ENCODE measurements at regions not wholly inside any gene's neighbourhood (a gene's known extent, or its start where the extent isn't known, plus 50 kb on each side); places are given as distances from the start of the nearest gene placed in this dataset.

DNA sequence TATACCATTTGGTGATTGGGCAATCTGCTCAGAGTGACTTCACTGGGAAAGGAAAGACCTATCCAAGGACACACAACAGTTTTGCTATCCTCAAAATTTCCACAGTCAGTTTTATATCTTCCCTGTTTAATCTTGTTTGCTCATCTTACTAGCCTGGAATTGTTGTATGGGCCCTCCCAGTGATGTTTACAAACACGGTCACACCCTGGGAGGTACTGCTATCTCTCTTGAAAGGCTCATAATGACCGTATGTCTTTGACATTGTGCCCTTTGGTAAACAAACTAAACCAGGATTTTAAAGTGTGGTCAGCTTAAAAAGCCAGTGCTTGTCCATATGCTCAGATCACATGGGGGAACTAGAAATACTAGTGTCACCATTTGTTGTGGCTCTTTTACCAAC lies 277.0 kb downstream of the CDH2 start:
- H3K27me3 ChIP-seq = no peaks in the 10 kb centered on the region
- no peaks in the 10 kb centered on the region for H3K36me3 ChIP-seq
- H3K4me3 ChIP-seq = no peak overlapping the region
- no peak overlapping the region for H3K27ac ChIP-seq
- DNase-seq = no peak
- TF ChIP-seq, protein P1, sequence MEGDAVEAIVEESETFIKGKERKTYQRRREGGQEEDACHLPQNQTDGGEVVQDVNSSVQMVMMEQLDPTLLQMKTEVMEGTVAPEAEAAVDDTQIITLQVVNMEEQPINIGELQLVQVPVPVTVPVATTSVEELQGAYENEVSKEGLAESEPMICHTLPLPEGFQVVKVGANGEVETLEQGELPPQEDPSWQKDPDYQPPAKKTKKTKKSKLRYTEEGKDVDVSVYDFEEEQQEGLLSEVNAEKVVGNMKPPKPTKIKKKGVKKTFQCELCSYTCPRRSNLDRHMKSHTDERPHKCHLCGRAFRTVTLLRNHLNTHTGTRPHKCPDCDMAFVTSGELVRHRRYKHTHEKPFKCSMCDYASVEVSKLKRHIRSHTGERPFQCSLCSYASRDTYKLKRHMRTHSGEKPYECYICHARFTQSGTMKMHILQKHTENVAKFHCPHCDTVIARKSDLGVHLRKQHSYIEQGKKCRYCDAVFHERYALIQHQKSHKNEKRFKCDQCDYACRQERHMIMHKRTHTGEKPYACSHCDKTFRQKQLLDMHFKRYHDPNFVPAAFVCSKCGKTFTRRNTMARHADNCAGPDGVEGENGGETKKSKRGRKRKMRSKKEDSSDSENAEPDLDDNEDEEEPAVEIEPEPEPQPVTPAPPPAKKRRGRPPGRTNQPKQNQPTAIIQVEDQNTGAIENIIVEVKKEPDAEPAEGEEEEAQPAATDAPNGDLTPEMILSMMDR (IDR thresholded peaks at IDR 0.05) = no peak
- H3K9me3 ChIP-seq = no peaks in the 10 kb centered on the region
- H3K9ac ChIP-seq (ENCODE audit: low read depth in 2 of 2, low read length in 2 of 2) = no peak overlapping the region
- intact Hi-C loops (cut with DNase I) = no loop called here
- H3K4me1 ChIP-seq = no peaks in the 10 kb centered on the region

DNA sequence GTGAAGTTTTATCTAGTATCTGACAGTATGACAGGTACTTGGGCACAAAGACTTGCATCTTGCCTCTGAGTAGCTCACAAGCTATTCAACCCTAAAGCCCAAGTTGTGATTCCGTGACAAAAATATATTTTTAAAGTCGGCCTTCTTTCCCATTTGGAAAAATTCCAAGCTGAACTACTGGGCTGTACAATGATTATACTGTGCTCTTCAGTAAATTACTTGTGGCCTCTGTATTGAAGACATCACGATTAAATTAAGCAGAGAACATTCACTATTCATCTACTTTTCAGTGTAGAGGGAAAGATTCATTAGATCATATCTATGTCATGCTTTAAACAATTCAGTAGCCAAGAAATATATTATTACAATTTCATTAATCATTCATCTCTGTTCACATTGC lies 282.2 kb downstream of the CDH2 start:
- H3K4me1 ChIP-seq = no peaks in the 10 kb centered on the region
- no peaks in the 10 kb centered on the region for H3K36me3 ChIP-seq
- H3K27ac ChIP-seq = no peak overlapping the region
- no peak overlapping the region for H3K4me3 ChIP-seq
- no peaks in the 10 kb centered on the region for H3K9me3 ChIP-seq
- TF ChIP-seq, protein P1 (IDR thresholded peaks at IDR 0.05) = no peak
- no peak overlapping the region for H3K9ac ChIP-seq (ENCODE audit: low read depth in 2 of 2, low read length in 2 of 2)
- intact Hi-C loops (cut with DNase I) = no loop called here
- H3K27me3 ChIP-seq = no peaks in the 10 kb centered on the region
- no peak for DNase-seq

DNA sequence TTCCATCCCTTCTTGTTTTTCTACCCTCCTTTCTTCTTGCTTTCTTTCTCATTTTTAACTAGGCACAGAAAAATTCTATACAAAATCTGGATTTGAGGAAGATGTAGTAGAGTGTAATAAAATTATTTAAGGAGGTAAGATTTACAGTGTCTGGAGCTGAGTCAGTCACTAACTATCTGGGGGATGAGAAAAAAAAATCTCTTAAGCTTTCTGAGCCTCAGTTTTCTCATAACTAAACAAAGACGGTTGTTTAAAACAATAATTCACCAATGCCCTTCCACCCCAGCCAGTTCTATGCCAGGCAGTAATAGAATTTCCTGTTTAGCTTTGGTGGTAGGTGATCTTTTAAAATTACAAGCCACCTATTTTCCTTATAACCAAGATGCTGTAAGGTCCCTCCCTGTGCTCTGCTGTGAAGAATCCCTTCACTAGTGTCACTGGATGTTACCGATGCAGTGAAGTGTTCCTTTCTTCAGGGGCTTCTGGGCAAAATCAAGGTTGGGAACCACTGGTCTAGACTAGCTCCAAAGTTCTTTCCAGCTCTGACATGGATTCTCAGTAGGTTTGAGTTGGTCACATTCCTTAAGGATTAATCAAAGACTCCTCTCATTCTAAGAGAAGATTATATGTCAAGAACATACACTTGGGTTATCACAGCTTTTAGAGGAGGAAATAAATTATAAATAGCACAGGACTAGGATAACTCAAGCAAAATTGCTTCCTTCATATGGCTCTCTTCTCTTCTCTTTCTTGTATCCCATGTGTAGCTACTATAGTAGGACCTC lies 289.0 kb downstream of the CDH2 start:
- Histone ChIP-seq H3K9me3 (no peaks in the 10 kb centered on the region), H3K36me3 (no peaks in the 10 kb centered on the region), H3K27ac (no peak overlapping the region), H3K4me3 (no peak overlapping the region), H3K9ac (ENCODE audit: low read depth in 2 of 2, low read length in 2 of 2) (no peak overlapping the region), H3K27me3 (no peaks in the 10 kb centered on the region), H3K4me1 (no peaks in the 10 kb centered on the region)
- intact Hi-C loops (cut with DNase I) = no loop called here
- DNase-seq = no peak
- TF ChIP-seq, protein P1 (IDR thresholded peaks at IDR 0.05) = no peak

GRCh38 chr18:27887287-27887686 lies 289.6 kb downstream of the CDH2 start:
- no peak overlapping the region for H3K27ac ChIP-seq
- TF ChIP-seq, protein P1 (IDR thresholded peaks at IDR 0.05) = no peak
- H3K36me3 ChIP-seq = no peaks in the 10 kb centered on the region
- H3K9ac ChIP-seq (ENCODE audit: low read depth in 2 of 2, low read length in 2 of 2) = no peak overlapping the region
- intact Hi-C loops (cut with DNase I) = no loop called here
- no peaks in the 10 kb centered on the region for H3K9me3 ChIP-seq
- H3K4me3 ChIP-seq = no peak overlapping the region
- H3K27me3 ChIP-seq = no peaks in the 10 kb centered on the region
- H3K4me1 ChIP-seq = no peaks in the 10 kb centered on the region
- no peak for DNase-seq

DNA sequence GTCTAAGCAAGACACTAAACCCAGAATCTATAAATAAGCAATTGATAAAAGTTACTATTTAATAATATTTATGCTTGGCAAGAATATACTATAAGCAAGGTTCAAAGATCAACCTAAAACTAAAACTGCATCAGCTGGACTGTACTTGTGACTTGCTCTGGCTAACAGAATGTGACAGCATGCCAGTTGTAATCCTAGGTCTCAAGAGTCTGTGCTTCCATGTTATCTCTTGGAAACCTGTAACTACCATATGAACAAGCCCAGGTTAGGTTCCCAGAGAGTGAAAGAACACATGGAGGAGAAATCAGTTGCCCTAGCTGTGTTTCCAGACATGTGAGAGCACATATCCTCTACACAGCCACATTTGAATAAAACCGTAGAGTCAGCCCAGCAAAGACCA lies 297.4 kb downstream of the CDH2 start:
- Histone ChIP-seq H3K4me1 (no peaks in the 10 kb centered on the region), H3K9ac (ENCODE audit: low read depth in 2 of 2, low read length in 2 of 2) (no peak overlapping the region), H3K27me3 (no peaks in the 10 kb centered on the region), H3K36me3 (no peaks in the 10 kb centered on the region), H3K9me3 (no peaks in the 10 kb centered on the region), H3K4me3 (no peak overlapping the region), H3K27ac (no peak overlapping the region)
- TF ChIP-seq, protein P1 (IDR thresholded peaks at IDR 0.05) = no peak
- intact Hi-C loops (cut with DNase I) = no loop called here
- DNase-seq = no peak
